H9 (cell line): ENCODE measurements at regions not wholly inside any gene's neighbourhood (a gene's known extent, or its start where the extent isn't known, plus 50 kb on each side); places are given as distances from the start of the nearest gene placed in this dataset.

ENCODE experiments used
- DNase-seq: peaks from one replicate; pipeline ENCODE4 v3.0.0-alpha.2; 2017
- H2AFZ ChIP-seq: one replicate; pipeline ENCODE4 v1.6.1; 2013; ENCODE audit warnings: mild to moderate bottlenecking, low read length, control low read depth, moderate library complexity
- H2AK5ac ChIP-seq: 2 replicates; pipeline ENCODE4 v1.6.1; 2013; ENCODE audit warnings: low read length, control low read depth, mixed read lengths; ENCODE audit not compliant: insufficient read length
- H2BK120ac ChIP-seq: one replicate; pipeline ENCODE4 v1.6.1; 2013; ENCODE audit warnings: low read depth, mild to moderate bottlenecking, low read length, control low read depth, inconsistent platforms; ENCODE audit not compliant: poor library complexity, severe bottlenecking
- H2BK12ac ChIP-seq: 2 replicates; pipeline ENCODE4 v1.6.1; 2013; ENCODE audit warnings: low read length, control low read depth, mixed read lengths, low read depth; ENCODE audit not compliant: insufficient read length
- H2BK15ac ChIP-seq: 2 replicates; pipeline ENCODE4 v1.6.1; 2013; ENCODE audit warnings: low read depth, low read length, control low read depth
- H2BK20ac ChIP-seq: one replicate; pipeline ENCODE4 v1.6.1; 2013; ENCODE audit warnings: low read depth, mild to moderate bottlenecking, low read length, control low read depth, inconsistent platforms; ENCODE audit not compliant: poor library complexity, severe bottlenecking
- H2BK5ac ChIP-seq: 2 replicates; pipeline ENCODE4 v1.6.1; 2013; ENCODE audit warnings: low read length, control low read depth, mixed read lengths; ENCODE audit not compliant: insufficient read length
- H3K14ac ChIP-seq: 2 replicates; pipeline ENCODE4 v1.6.1; 2013; ENCODE audit warnings: low read length, control low read depth; ENCODE audit not compliant: insufficient read depth
- H3K18ac ChIP-seq: 2 replicates; pipeline ENCODE4 v1.6.1; 2013; ENCODE audit warnings: low read depth, mild to moderate bottlenecking, mixed read lengths, low read length, control low read depth; ENCODE audit not compliant: insufficient read length
- H3K23ac ChIP-seq: 2 replicates; pipeline ENCODE4 v1.6.1; 2013; ENCODE audit warnings: low read length, control low read depth, mixed read lengths, low read depth; ENCODE audit not compliant: insufficient read length
- H3K23me2 ChIP-seq: 2 replicates; pipeline ENCODE4 v1.6.1; 2013; ENCODE audit warnings: low read depth, mild to moderate bottlenecking, mixed read lengths, low read length, control low read depth; ENCODE audit not compliant: insufficient read length, poor library complexity, severe bottlenecking
- H3K27ac ChIP-seq: 2 replicates; pipeline ENCODE4 v1.5.1; 2013; ENCODE audit warnings: low read length, control low read depth, mixed read lengths, low read depth; ENCODE audit not compliant: insufficient read length
- H3K27me3 ChIP-seq: 2 replicates; pipeline ENCODE4 v1.6.1; 2013; ENCODE audit warnings: low read length, control low read depth, inconsistent platforms; ENCODE audit not compliant: insufficient read depth
- H3K4ac ChIP-seq: 2 replicates; pipeline ENCODE4 v1.6.1; 2013; ENCODE audit warnings: low read depth, mild to moderate bottlenecking, control low read depth, inconsistent platforms, low read length, moderate library complexity
- H3K4me1 ChIP-seq: 2 replicates; pipeline ENCODE4 v1.6.1; 2013; ENCODE audit warnings: low read length, control low read depth, inconsistent platforms; ENCODE audit not compliant: insufficient read depth
- H3K4me2 ChIP-seq: 2 replicates; pipeline ENCODE4 v1.6.1; 2013; ENCODE audit warnings: low read length, control low read depth, mixed read lengths; ENCODE audit not compliant: insufficient read length, insufficient read depth
- H3K56ac ChIP-seq: 2 replicates; pipeline ENCODE4 v1.6.1; 2013; ENCODE audit warnings: low read depth, mild to moderate bottlenecking, mixed read lengths, low read length, control low read depth; ENCODE audit not compliant: insufficient read length
- H3K79me1 ChIP-seq: 2 replicates; pipeline ENCODE4 v1.6.1; 2013; ENCODE audit warnings: low read depth, mild to moderate bottlenecking, moderate library complexity, low read length, control low read depth, inconsistent platforms; ENCODE audit not compliant: insufficient read depth, poor library complexity, severe bottlenecking
- H3K79me2 ChIP-seq: 2 replicates; pipeline ENCODE4 v1.6.1; 2013; ENCODE audit warnings: low read length, control low read depth, inconsistent platforms; ENCODE audit not compliant: insufficient read depth
- H3K9ac ChIP-seq: 2 replicates; pipeline ENCODE4 v1.6.1; 2013; ENCODE audit warnings: low read length, control low read depth, mixed read lengths; ENCODE audit not compliant: insufficient read length; ENCODE audit errors: extremely low read depth
- H3K9me3 ChIP-seq: one replicate; pipeline ENCODE4 v1.6.1; 2013; ENCODE audit warnings: low read depth, low read length, inconsistent platforms; ENCODE audit not compliant: control insufficient read depth
- H3T11ph ChIP-seq: one replicate; pipeline ENCODE4 v1.6.1; 2013; ENCODE audit warnings: mild to moderate bottlenecking, low read length, control low read depth, inconsistent platforms
- H4K20me1 ChIP-seq: one replicate; pipeline ENCODE4 v1.6.1; 2013; ENCODE audit not compliant: control insufficient read depth, insufficient read length, insufficient read depth
- H4K5ac ChIP-seq: 2 replicates; pipeline ENCODE4 v1.6.1; 2013; ENCODE audit warnings: low read depth, mild to moderate bottlenecking, mixed read lengths, low read length, control low read depth; ENCODE audit not compliant: insufficient read length
- H4K8ac ChIP-seq: replicated peaks from 2 replicates; pipeline ENCODE4 v1.6.1; 2013; ENCODE audit warnings: low read length, control low read depth, mixed read lengths, low read depth; ENCODE audit not compliant: insufficient read length
- H4K91ac ChIP-seq: 2 replicates; pipeline ENCODE4 v1.6.1; 2013; ENCODE audit warnings: low read depth, mild to moderate bottlenecking, moderate library complexity, mixed read lengths, low read length, control low read depth; ENCODE audit not compliant: insufficient read length
- H3K27ac Mint-ChIP-seq, 3 experiments: 2 replicates in 2 of 3; 3 replicates in 1 of 3; pipeline ENCODE4 v1.8.0; 2020 to 2021; ENCODE audit warnings: mixed read lengths in 3 of 3, mild to moderate bottlenecking in 1 of 3, moderate library complexity in 1 of 3
- H3K27me3 Mint-ChIP-seq: 2 replicates; pipeline ENCODE4 v1.8.0; 2021; ENCODE audit warnings: low read depth, mild to moderate bottlenecking, moderate library complexity, mixed read lengths
- H3K36me3 Mint-ChIP-seq, 3 experiments: 2 replicates in 2 of 3; 3 replicates in 1 of 3; pipeline ENCODE4 v1.8.0; 2020 to 2021; ENCODE audit warnings: low read depth in 3 of 3, mixed read lengths in 3 of 3; ENCODE audit not compliant: insufficient read depth in 1 of 3
- H3K4me1 Mint-ChIP-seq, 2 experiments: 2 replicates each; pipeline ENCODE4 v1.8.0; 2020; ENCODE audit warnings: mixed read lengths in 2 of 2
- H3K4me3 Mint-ChIP-seq, 2 experiments: 2 replicates in 1 of 2; 3 replicates in 1 of 2; pipeline ENCODE4 v1.8.0; 2020 to 2021; ENCODE audit warnings: mild to moderate bottlenecking in 2 of 2, mixed read lengths in 2 of 2, moderate library complexity in 1 of 2
- H3K9me3 Mint-ChIP-seq, 2 experiments: 2 replicates in 1 of 2; 3 replicates in 1 of 2; pipeline ENCODE4 v1.8.0; 2020; ENCODE audit warnings: mild to moderate bottlenecking in 2 of 2, mixed read lengths in 2 of 2, moderate library complexity in 1 of 2
- WGBS: extraction: QIAGEN DNeasy Blood & Tissue Kit; methylation state at CpG from one replicate; pipeline ENCODE4 v1.1.7; 2013; ENCODE audit warnings: missing lambda C conversion rate, low lambda C conversion rate, mixed read lengths; ENCODE audit not compliant: insufficient read length; ENCODE audit errors: extremely low coverage; 5-methylcytosine and 5-hydroxymethylcytosine counted together
- TF ChIP-seq, protein P1 (sequence below): fragments of 200-600 bp; sonication (generic); conservative IDR thresholded peaks from 3 replicates; pipeline ENCODE4 v1.8.0; 2021; ENCODE audit warnings: antibody characterized with exemption, mild to moderate bottlenecking

DNA sequence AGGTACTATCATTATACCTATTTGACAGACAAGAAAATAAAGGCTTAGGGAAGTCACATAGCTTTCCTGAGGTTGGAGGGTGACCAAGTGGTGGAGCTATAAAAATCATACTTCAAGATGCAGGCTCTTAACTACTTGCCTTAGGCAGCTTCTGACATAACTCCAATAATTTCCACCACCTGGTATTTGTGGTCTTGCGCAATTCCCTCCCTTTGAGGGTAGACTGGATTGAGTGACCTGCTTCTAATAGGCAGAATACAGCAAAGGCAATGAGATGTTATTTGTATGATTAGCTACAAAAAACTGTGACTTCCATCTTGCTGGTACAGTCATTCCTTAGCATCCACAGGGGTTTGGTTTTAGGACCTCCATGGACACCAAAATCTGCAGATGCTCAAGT, 385.5 kb downstream of the TMEM114 start:
- Histone ChIP-seq H3K9me3 (no peaks in the 10 kb centered on the region), H2BK12ac (no peak overlapping the region), H4K8ac (no peak overlapping the region), H4K91ac (no peak overlapping the region), H3K79me1 (no peaks in the 10 kb centered on the region), H3K14ac (no peak overlapping the region), H3K23me2 (no peaks in the 10 kb centered on the region), H3K56ac (no peak overlapping the region), H3K79me2 (no peaks in the 10 kb centered on the region), H2AFZ (no peak overlapping the region), H2BK20ac (no peak overlapping the region), H3T11ph (no peak overlapping the region), H3K4me2 (no peak overlapping the region), H3K18ac (no peak overlapping the region), H4K20me1 (no peaks in the 10 kb centered on the region), H3K9ac (no peak overlapping the region), H3K27me3 (no peaks in the 10 kb centered on the region), H3K4me1 (no peaks in the 10 kb centered on the region), H4K5ac (no peak overlapping the region), H2AK5ac (no peak overlapping the region), H2BK5ac (no peak overlapping the region), H3K4ac (no peak overlapping the region), H3K23ac (no peak overlapping the region), H3K27ac (no peak overlapping the region), H2BK120ac (no peak overlapping the region), H2BK15ac (no peak overlapping the region)
- no CpG with 5 or more reads among the region's 1 CpG for WGBS
- TF ChIP-seq, protein P1, sequence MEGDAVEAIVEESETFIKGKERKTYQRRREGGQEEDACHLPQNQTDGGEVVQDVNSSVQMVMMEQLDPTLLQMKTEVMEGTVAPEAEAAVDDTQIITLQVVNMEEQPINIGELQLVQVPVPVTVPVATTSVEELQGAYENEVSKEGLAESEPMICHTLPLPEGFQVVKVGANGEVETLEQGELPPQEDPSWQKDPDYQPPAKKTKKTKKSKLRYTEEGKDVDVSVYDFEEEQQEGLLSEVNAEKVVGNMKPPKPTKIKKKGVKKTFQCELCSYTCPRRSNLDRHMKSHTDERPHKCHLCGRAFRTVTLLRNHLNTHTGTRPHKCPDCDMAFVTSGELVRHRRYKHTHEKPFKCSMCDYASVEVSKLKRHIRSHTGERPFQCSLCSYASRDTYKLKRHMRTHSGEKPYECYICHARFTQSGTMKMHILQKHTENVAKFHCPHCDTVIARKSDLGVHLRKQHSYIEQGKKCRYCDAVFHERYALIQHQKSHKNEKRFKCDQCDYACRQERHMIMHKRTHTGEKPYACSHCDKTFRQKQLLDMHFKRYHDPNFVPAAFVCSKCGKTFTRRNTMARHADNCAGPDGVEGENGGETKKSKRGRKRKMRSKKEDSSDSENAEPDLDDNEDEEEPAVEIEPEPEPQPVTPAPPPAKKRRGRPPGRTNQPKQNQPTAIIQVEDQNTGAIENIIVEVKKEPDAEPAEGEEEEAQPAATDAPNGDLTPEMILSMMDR = no peak
- Mint-ChIP-seq H3K36me3 (peaks cover 7 to 13% (median 9%) of the 10 kb centered on the region in 3 experiments), H3K27ac (no peak overlapping the region), H3K4me3 (no peak overlapping the region), H3K27me3 (no peaks in the 10 kb centered on the region; the same call in none of the 2 replicates), H3K9me3 (peaks cover 16 to 20% of the 10 kb centered on the region in 2 experiments), H3K4me1 (peaks cover 0 to 3% of the 10 kb centered on the region in 2 experiments; a peak in 3 of 4 replicates)
- no peak for DNase-seq
